GM12892 (cell line): ENCODE measurements at regions not wholly inside any gene's neighbourhood (a gene's known extent, or its start where the extent isn't known, plus 50 kb on each side); places are given as distances from the start of the nearest gene placed in this dataset.

Experiments used
- POLR2A ChIP-seq: IDR thresholded peaks from 2 replicates; pipeline ENCODE4 v1.6.1; 2011; ENCODE audit warnings: low read depth, low read length, control low read depth
- POLR2AphosphoS5 ChIP-seq: IDR thresholded peaks from 2 replicates; pipeline ENCODE4 v1.6.1; 2011; ENCODE audit warnings: low read depth, low read length, control low read depth
- TAF1 ChIP-seq: IDR thresholded peaks from 2 replicates; pipeline ENCODE4 v1.6.1; 2011; ENCODE audit warnings: low read depth, mild to moderate bottlenecking, control low read depth, low read length, borderline replicate concordance

GRCh38 chr15:95249524-95249923 is 1018.2 kb downstream of the MCTP2 start:
- TF ChIP-seq POLR2AphosphoS5 (no peak), TAF1 (no peak), POLR2A (no peak)
